ENCODE measurements at regions not wholly inside any gene's neighbourhood (a gene's known extent, or its start where the extent isn't known, plus 50 kb on each side); places are given as distances from the start of the nearest gene placed in this dataset.

GRCh38 chr7:63117-63480 is 129.3 kb upstream of the FAM20C start:
- no peak for DNase-seq (ENCODE audit: low spot score)
- no peaks in the 10 kb centered on the region for H3K79me2 ChIP-seq
- H3K4me3 ChIP-seq: no peak overlapping the region
- no peaks in the 10 kb centered on the region for H4K20me1 ChIP-seq (ENCODE audit: insufficient read depth, poor library complexity, severe bottlenecking)
- H3K4me1 ChIP-seq (ENCODE audit: insufficient read depth): no peaks in the 10 kb centered on the region
- H3K9me2 ChIP-seq (replicated peaks; ENCODE audit: insufficient read depth): no peaks in the 10 kb centered on the region
- WGBS (ENCODE audit: low lambda C conversion rate, missing lambda C conversion rate): 93% methylated on average over 5 of the region's 5 CpGs
- H3K4me2 ChIP-seq: no peak overlapping the region
- H3K27ac ChIP-seq: no peak overlapping the region
- TF ChIP-seq EZH2 (IDR thresholded peaks at IDR 0.05; ENCODE audit: borderline replicate concordance): no peak
- no peak for TF ChIP-seq CTCF (IDR thresholded peaks at IDR 0.05; ENCODE audit: poor library complexity)
- no peak for TF ChIP-seq EZH2phosphoT487 (IDR thresholded peaks at IDR 0.05; ENCODE audit: low read depth, severe bottlenecking, unreplicated experiment)
- no peak overlapping the region for H2AFZ ChIP-seq
- H3K36me3 ChIP-seq (replicated peaks; ENCODE audit: insufficient read depth, low read depth): no peaks in the 10 kb centered on the region
- H3K27me3 ChIP-seq: no peaks in the 10 kb centered on the region
- H3K9me3 ChIP-seq (ENCODE audit: low read depth): no peaks in the 10 kb centered on the region

GRCh38 chr7:63521-64021 is 128.8 kb upstream of the FAM20C start:
- no peaks in the 10 kb centered on the region for H3K36me3 ChIP-seq (replicated peaks; ENCODE audit: insufficient read depth, low read depth)
- no peak overlapping the region for H2AFZ ChIP-seq
- no peaks in the 10 kb centered on the region for H3K9me2 ChIP-seq (replicated peaks; ENCODE audit: insufficient read depth)
- H3K27me3 ChIP-seq: no peaks in the 10 kb centered on the region
- no peaks in the 10 kb centered on the region for H4K20me1 ChIP-seq (ENCODE audit: insufficient read depth, poor library complexity, severe bottlenecking)
- no peak for DNase-seq (ENCODE audit: low spot score)
- H3K4me1 ChIP-seq (ENCODE audit: insufficient read depth): no peaks in the 10 kb centered on the region
- WGBS (ENCODE audit: low lambda C conversion rate, missing lambda C conversion rate): 71% methylated on average over 11 of the region's 11 CpGs
- no peaks in the 10 kb centered on the region for H3K9me3 ChIP-seq (ENCODE audit: low read depth)
- no peak overlapping the region for H3K4me2 ChIP-seq
- TF ChIP-seq EZH2phosphoT487 (IDR thresholded peaks at IDR 0.05; ENCODE audit: low read depth, severe bottlenecking, unreplicated experiment): no peak
- TF ChIP-seq CTCF (IDR thresholded peaks at IDR 0.05; ENCODE audit: poor library complexity): no peak
- TF ChIP-seq EZH2 (IDR thresholded peaks at IDR 0.05; ENCODE audit: borderline replicate concordance): no peak
- no peak overlapping the region for H3K4me3 ChIP-seq
- H3K27ac ChIP-seq: no peak overlapping the region
- H3K79me2 ChIP-seq: no peaks in the 10 kb centered on the region

- Histone ChIP-seq H2AFZ (no peak overlapping the region), H3K4me1 (ENCODE audit: insufficient read depth) (no peaks in the 10 kb centered on the region), H4K20me1 (ENCODE audit: insufficient read depth, poor library complexity, severe bottlenecking) (no peaks in the 10 kb centered on the region), H3K9me3 (ENCODE audit: low read depth) (no peaks in the 10 kb centered on the region), H3K27ac (no peak overlapping the region), H3K79me2 (no peaks in the 10 kb centered on the region), H3K27me3 (no peaks in the 10 kb centered on the region), H3K36me3 (replicated peaks; ENCODE audit: insufficient read depth, low read depth) (no peaks in the 10 kb centered on the region), H3K4me2 (no peak overlapping the region), H3K9me2 (replicated peaks; ENCODE audit: insufficient read depth) (no peaks in the 10 kb centered on the region), H3K4me3 (no peak overlapping the region)
- no peak for TF ChIP-seq EZH2phosphoT487 (IDR thresholded peaks at IDR 0.05; ENCODE audit: low read depth, severe bottlenecking, unreplicated experiment)
- no peak for TF ChIP-seq EZH2 (IDR thresholded peaks at IDR 0.05; ENCODE audit: borderline replicate concordance)
- TF ChIP-seq CTCF (IDR thresholded peaks at IDR 0.05; ENCODE audit: poor library complexity): peak; percentile 75
- 61% methylated on average over 6 of the region's 6 CpGs for WGBS (ENCODE audit: low lambda C conversion rate, missing lambda C conversion rate)
- DNase-seq (ENCODE audit: low spot score): peak; percentile 81
Observed at GRCh38 chr7:64098-64915, 128.1 kb upstream of the FAM20C start.

All from hepatocyte (in vitro differentiated cells).